Putamen (tissue), 1 donor: ENCODE measurements at regions not wholly inside any gene's neighbourhood (a gene's known extent, or its start where the extent isn't known, plus 50 kb on each side); places are given as distances from the start of the nearest gene placed in this dataset.
"Not testable (repeated sequence)": the region's sequence is repeated elsewhere in the genome, so short reads cannot be mapped to it uniquely, and the experiment has no call there.

ENCODE experiments used
- DNase-seq: peaks from one replicate; pipeline ENCODE4 v3.0.0-alpha.2; 2016; ENCODE audit warnings: low spot score

GRCh38 chr14:48027115-48027514 lies 351.7 kb upstream of the MDGA2 start:
- no peak for DNase-seq

GRCh38 chr14:48023881-48024280 lies 348.5 kb upstream of the MDGA2 start:
- DNase-seq = no peak

GRCh38 chr14:48011484-48011883 lies 336.1 kb upstream of the MDGA2 start:
- DNase-seq = not testable (repeated sequence)

- DNase-seq = no peak
Measured at GRCh38 chr14:48008646-48009045, 333.2 kb upstream of the MDGA2 start.

GRCh38 chr14:48005986-48006385 lies 330.6 kb upstream of the MDGA2 start:
- DNase-seq = no peak

- DNase-seq = no peak
Measured at GRCh38 chr14:47993883-47994282, 318.5 kb upstream of the MDGA2 start.

GRCh38 chr14:47988175-47988574 lies 312.8 kb upstream of the MDGA2 start:
- DNase-seq = no peak

GRCh38 chr14:47978871-47979270 lies 303.5 kb upstream of the MDGA2 start:
- DNase-seq = no peak

- no peak for DNase-seq
Measured at GRCh38 chr14:47976139-47976538, 300.7 kb upstream of the MDGA2 start.

GRCh38 chr14:47966076-47966810 lies 290.8 kb upstream of the MDGA2 start:
- no peak for DNase-seq

GRCh38 chr14:47961634-47962033 lies 286.2 kb upstream of the MDGA2 start:
- DNase-seq = no peak

GRCh38 chr14:47959740-47960139 lies 284.3 kb upstream of the MDGA2 start:
- DNase-seq = no peak

GRCh38 chr14:47949006-47949405 lies 273.6 kb upstream of the MDGA2 start:
- no peak for DNase-seq

- DNase-seq = no peak
Measured at GRCh38 chr14:47935332-47935731, 259.9 kb upstream of the MDGA2 start.

- no peak for DNase-seq
Measured at GRCh38 chr14:47929334-47929733, 253.9 kb upstream of the MDGA2 start.

GRCh38 chr14:47921133-47921532 lies 245.7 kb upstream of the MDGA2 start:
- DNase-seq = no peak

GRCh38 chr14:47919997-47920396 lies 244.6 kb upstream of the MDGA2 start:
- DNase-seq = no peak

- no peak for DNase-seq
Measured at GRCh38 chr14:47919334-47919846, 244.0 kb upstream of the MDGA2 start.

GRCh38 chr14:47917344-47917954 lies 242.0 kb upstream of the MDGA2 start:
- peak; percentile 35 for DNase-seq

GRCh38 chr14:47901141-47901540 lies 225.7 kb upstream of the MDGA2 start:
- DNase-seq = not testable (repeated sequence)

GRCh38 chr14:47899685-47900084 lies 224.3 kb upstream of the MDGA2 start:
- no peak for DNase-seq

- DNase-seq = no peak
Measured at GRCh38 chr14:47874350-47874749, 198.9 kb upstream of the MDGA2 start.

GRCh38 chr14:47872588-47872987 lies 197.2 kb upstream of the MDGA2 start:
- no peak for DNase-seq

- no peak for DNase-seq
Measured at GRCh38 chr14:47863441-47863840, 188.0 kb upstream of the MDGA2 start.
